ENCODE measurements at regions not wholly inside any gene's neighbourhood (a gene's known extent, or its start where the extent isn't known, plus 50 kb on each side); places are given as distances from the start of the nearest gene placed in this dataset.

- no peaks in the 10 kb centered on the region for H3K9me3 Mint-ChIP-seq (ENCODE audit: unreplicated experiment)
- no TSS peak for BruUV-seq (replicated peaks)
- H3K4me1 Mint-ChIP-seq (ENCODE audit: low read depth, unreplicated experiment), result no peaks in the 10 kb centered on the region
- no peak for DNase-seq
- no peaks in the 10 kb centered on the region for H3K36me3 Mint-ChIP-seq (ENCODE audit: insufficient read depth, unreplicated experiment)
- Histone ChIP-seq H3K9me3 (no peaks in the 10 kb centered on the region), H3K27me3 (replicated peaks; ENCODE audit: control insufficient read depth, insufficient read depth, low read length) (no peaks in the 10 kb centered on the region), H3K4me3 (ENCODE audit: low read depth, low read length) (no peak overlapping the region), H3K36me3 (ENCODE audit: control insufficient read depth, insufficient read depth, low read length) (no peaks in the 10 kb centered on the region), H3K4me1 (no peaks in the 10 kb centered on the region)
- ChIA-PET POLR2A (no interaction called here), CTCF (no interaction called here)
- H3K27me3 Mint-ChIP-seq (ENCODE audit: insufficient read depth, unreplicated experiment), result no peaks in the 10 kb centered on the region
- TF ChIP-seq CTCF (IDR thresholded peaks at IDR 0.05; ENCODE audit: insufficient read depth in 1 of 2, low read depth in 1 of 2, low read length in 1 of 2, severe bottlenecking in 1 of 2, unreplicated experiment in 1 of 2), result no peak
- no peak overlapping the region for H3K27ac Mint-ChIP-seq (ENCODE audit: unreplicated experiment)
- intact Hi-C loops (cut with micrococcal nuclease; ENCODE audit: unreplicated experiment), result no loop called here
- no peak overlapping the region for H3K4me3 Mint-ChIP-seq (ENCODE audit: unreplicated experiment)
These were observed 82.3 kb upstream of the CDKN3 start for GRCh38 chr14:54314365-54315104.

DNA sequence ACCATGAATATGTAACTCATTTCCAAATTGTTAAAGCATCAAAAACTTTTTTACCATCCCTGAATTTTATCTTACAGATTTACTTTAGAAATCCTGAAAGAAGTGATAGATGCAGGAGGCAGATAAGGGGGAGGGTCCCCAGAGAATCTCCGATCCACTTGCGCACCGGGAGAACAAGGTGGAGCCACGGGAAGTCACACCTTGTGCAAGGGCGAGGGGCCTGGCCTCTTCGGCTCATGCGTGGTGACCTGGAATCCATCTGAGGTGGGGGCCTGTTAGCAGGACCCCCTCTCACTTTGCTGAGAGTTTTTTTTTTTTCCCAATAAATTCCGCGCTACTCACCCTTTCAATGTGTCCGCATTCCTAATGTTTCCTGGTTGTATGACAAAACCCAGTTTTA is 80.2 kb upstream of the CDKN3 start:
- no peak for DNase-seq
- ChIA-PET CTCF (no interaction called here), POLR2A (interaction anchor here (0.7 kb wide), 1 partner anchor 176 kb away, joined by 3 read pairs; no protein-coding TSS in a partner anchor)
- BruUV-seq (replicated peaks), result no TSS peak
- Histone ChIP-seq H3K36me3 (ENCODE audit: control insufficient read depth, insufficient read depth, low read length) (no peaks in the 10 kb centered on the region), H3K4me1 (no peaks in the 10 kb centered on the region), H3K9me3 (no peaks in the 10 kb centered on the region), H3K27me3 (replicated peaks; ENCODE audit: control insufficient read depth, insufficient read depth, low read length) (no peaks in the 10 kb centered on the region), H3K4me3 (ENCODE audit: low read depth, low read length) (no peak overlapping the region)
- TF ChIP-seq CTCF (IDR thresholded peaks at IDR 0.05; ENCODE audit: insufficient read depth in 1 of 2, low read depth in 1 of 2, low read length in 1 of 2, severe bottlenecking in 1 of 2, unreplicated experiment in 1 of 2), result no peak
- intact Hi-C loops (cut with micrococcal nuclease; ENCODE audit: unreplicated experiment), result no loop called here
- H3K4me1 Mint-ChIP-seq (ENCODE audit: low read depth, unreplicated experiment), result no peaks in the 10 kb centered on the region
- H3K27me3 Mint-ChIP-seq (ENCODE audit: insufficient read depth, unreplicated experiment), result no peaks in the 10 kb centered on the region
- H3K9me3 Mint-ChIP-seq (ENCODE audit: unreplicated experiment), result no peaks in the 10 kb centered on the region
- no peak overlapping the region for H3K27ac Mint-ChIP-seq (ENCODE audit: unreplicated experiment)
- no peak overlapping the region for H3K4me3 Mint-ChIP-seq (ENCODE audit: unreplicated experiment)
- no peaks in the 10 kb centered on the region for H3K36me3 Mint-ChIP-seq (ENCODE audit: insufficient read depth, unreplicated experiment)

- H3K27ac Mint-ChIP-seq (ENCODE audit: unreplicated experiment), result no peak overlapping the region
- H3K36me3 Mint-ChIP-seq (ENCODE audit: insufficient read depth, unreplicated experiment), result no peaks in the 10 kb centered on the region
- no peak for TF ChIP-seq CTCF (IDR thresholded peaks at IDR 0.05; ENCODE audit: insufficient read depth in 1 of 2, low read depth in 1 of 2, low read length in 1 of 2, severe bottlenecking in 1 of 2, unreplicated experiment in 1 of 2)
- H3K36me3 ChIP-seq (ENCODE audit: control insufficient read depth, insufficient read depth, low read length), result no peaks in the 10 kb centered on the region
- no peak overlapping the region for H3K4me3 Mint-ChIP-seq (ENCODE audit: unreplicated experiment)
- POLR2A ChIA-PET, result interaction anchor here (0.6 to 0.7 kb wide), 2 partner anchors 176 to 531 kb away, joined by 3 read pairs; no protein-coding TSS in a partner anchor
- CTCF ChIA-PET, result interaction anchor here (1.1 kb wide), 1 partner anchor 12 kb away, joined by 4 read pairs; no protein-coding TSS in a partner anchor
- H3K27me3 Mint-ChIP-seq (ENCODE audit: insufficient read depth, unreplicated experiment), result no peaks in the 10 kb centered on the region
- no peaks in the 10 kb centered on the region for H3K27me3 ChIP-seq (replicated peaks; ENCODE audit: control insufficient read depth, insufficient read depth, low read length)
- no peaks in the 10 kb centered on the region for H3K4me1 ChIP-seq
- no peak for DNase-seq
- no peaks in the 10 kb centered on the region for H3K9me3 ChIP-seq
- intact Hi-C loops (cut with micrococcal nuclease; ENCODE audit: unreplicated experiment), result no loop called here
- H3K4me3 ChIP-seq (ENCODE audit: low read depth, low read length), result no peak overlapping the region
- no peaks in the 10 kb centered on the region for H3K9me3 Mint-ChIP-seq (ENCODE audit: unreplicated experiment)
- no TSS peak for BruUV-seq (replicated peaks)
- no peaks in the 10 kb centered on the region for H3K4me1 Mint-ChIP-seq (ENCODE audit: low read depth, unreplicated experiment)
These were observed 79.4 kb upstream of the CDKN3 start for GRCh38 chr14:54317391-54317790.

Measured in Caco-2 (cell line).